DMS 273 (cell line): ENCODE measurements at regions not wholly inside any gene's neighbourhood (a gene's known extent, or its start where the extent isn't known, plus 50 kb on each side); places are given as distances from the start of the nearest gene placed in this dataset.

Experiments
- DNase-seq: peaks from one replicate; lab custom pipeline; 2025; ENCODE audit not compliant: unreplicated experiment; lab: John Stamatoyannopoulos, UW

- DNase-seq = no peak
Measured at GRCh38 chr2:144333143-144333555, 186.8 kb downstream of the ZEB2 start.

- DNase-seq = peak; percentile 96
Measured at GRCh38 chr2:144332356-144333142, 187.4 kb downstream of the ZEB2 start.

GRCh38 chr2:144331674-144332355, 188.1 kb downstream of the ZEB2 start:
- DNase-seq = no peak

- peak; percentile 56 for DNase-seq
Measured at GRCh38 chr2:144330951-144331673, 188.8 kb downstream of the ZEB2 start.

- no peak for DNase-seq
Measured at GRCh38 chr2:144329472-144329871, 190.4 kb downstream of the ZEB2 start.

- no peak for DNase-seq
Measured at GRCh38 chr2:144328938-144329337, 191.0 kb downstream of the ZEB2 start.

GRCh38 chr2:144326825-144327224, 193.1 kb downstream of the ZEB2 start:
- DNase-seq = no peak

GRCh38 chr2:144325086-144325485, 194.8 kb downstream of the ZEB2 start:
- no peak for DNase-seq

GRCh38 chr2:144324446-144325045, 195.4 kb downstream of the ZEB2 start:
- DNase-seq = no peak

GRCh38 chr2:144323946-144324345, 196.0 kb downstream of the ZEB2 start:
- DNase-seq = no peak

GRCh38 chr2:144322379-144322778, 197.5 kb downstream of the ZEB2 start:
- DNase-seq = no peak

- peak; percentile 9 for DNase-seq
Measured at GRCh38 chr2:144320491-144320890, 199.4 kb downstream of the ZEB2 start.

- DNase-seq = no peak
Measured at GRCh38 chr2:144317071-144317738, 202.7 kb downstream of the ZEB2 start.

GRCh38 chr2:144310889-144311608, 208.9 kb downstream of the ZEB2 start:
- DNase-seq = no peak

- DNase-seq = no peak
Measured at GRCh38 chr2:144310484-144310883, 209.4 kb downstream of the ZEB2 start.

GRCh38 chr2:144307711-144308110, 212.2 kb downstream of the ZEB2 start:
- no peak for DNase-seq

GRCh38 chr2:144304202-144304601, 215.7 kb downstream of the ZEB2 start:
- no peak for DNase-seq

- DNase-seq = no peak
Measured at GRCh38 chr2:144300632-144301031, 219.3 kb downstream of the ZEB2 start.

- DNase-seq = no peak
Measured at GRCh38 chr2:144290276-144290675, 229.6 kb downstream of the ZEB2 start.

GRCh38 chr2:144288438-144288837, 231.5 kb downstream of the ZEB2 start:
- no peak for DNase-seq
